ENCODE measurements at regions not wholly inside any gene's neighbourhood (a gene's known extent, or its start where the extent isn't known, plus 50 kb on each side); places are given as distances from the start of the nearest gene placed in this dataset.

DNA sequence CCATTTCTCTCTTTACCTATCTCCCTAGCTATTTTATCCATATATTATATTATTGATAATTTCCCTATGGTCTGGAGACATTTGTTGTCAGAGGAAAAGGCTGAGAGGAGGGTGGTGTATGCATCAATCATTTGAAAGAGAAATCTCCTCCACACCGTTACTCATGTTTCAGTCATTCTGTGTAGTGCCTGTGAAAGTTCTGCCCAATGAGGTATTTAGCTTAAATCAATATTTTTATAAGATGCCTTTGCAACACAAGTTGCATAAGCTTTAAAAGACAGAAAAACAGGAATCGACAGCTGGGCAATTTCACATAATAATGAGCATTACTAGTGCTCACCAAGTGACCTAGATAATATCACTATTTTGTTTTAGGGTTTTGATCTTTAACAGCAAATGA, 363.7 kb upstream of the FSIP2 start:
- H4K20me1 ChIP-seq (replicated peaks; ENCODE audit: control insufficient read depth, extremely low read depth, insufficient read depth, low read length) = no peaks in the 10 kb centered on the region
- H3K4me2 ChIP-seq (ENCODE audit: insufficient read depth, low read length) = no peak overlapping the region
- no peaks in the 10 kb centered on the region for H3K9me1 ChIP-seq (replicated peaks; ENCODE audit: control insufficient read depth, extremely low read depth, insufficient read depth, low read length)
- H3K4me3 ChIP-seq (replicated peaks in 1 of 3; ENCODE audit: insufficient read depth in 1 of 3, low read depth in 1 of 3, low read length in 3 of 3) = no peak overlapping the region
- no peaks in the 10 kb centered on the region for H3K4me1 ChIP-seq (ENCODE audit: control insufficient read depth, extremely low read depth, insufficient read depth, low read length)
- H3K36me3 ChIP-seq (ENCODE audit: control insufficient read depth in 2 of 2, extremely low read depth in 1 of 2, insufficient read depth in 2 of 2, low read length in 2 of 2) = no peaks in the 10 kb centered on the region
- dilution Hi-C loops (cut with MboI; ENCODE audit: extremely low pct_ligation_motif_present, low sequenced_read_pairs) = no loop called here
- FAIRE-seq (no peak), DNase-seq (ENCODE audit: low read depth, low spot score) (no peak)
- ChIA-PET POLR2A (no interaction called here), CTCF (no interaction called here)
- BruUV-seq (replicated peaks) = no TSS peak
- intact Hi-C loops (cut with micrococcal nuclease) = no loop called here
- H3K9ac ChIP-seq (replicated peaks; ENCODE audit: extremely low read depth, insufficient read depth, low read length) = no peak overlapping the region
- no peak overlapping the region for H2AFZ ChIP-seq (ENCODE audit: low read depth, low read length)
- no peaks in the 10 kb centered on the region for H3K9me3 ChIP-seq (replicated peaks; ENCODE audit: control insufficient read depth, insufficient read depth, low read length)
- no peak overlapping the region for H3K27ac ChIP-seq (ENCODE audit: insufficient read depth, low read depth, low read length)
- no peaks in the 10 kb centered on the region for H3K79me2 ChIP-seq (ENCODE audit: control insufficient read depth, insufficient read depth, low read length)
- no peaks in the 10 kb centered on the region for H3K27me3 ChIP-seq (ENCODE audit: control insufficient read depth in 2 of 2, insufficient read depth in 2 of 2, low read length in 2 of 2)
- TF ChIP-seq, protein P1, sequence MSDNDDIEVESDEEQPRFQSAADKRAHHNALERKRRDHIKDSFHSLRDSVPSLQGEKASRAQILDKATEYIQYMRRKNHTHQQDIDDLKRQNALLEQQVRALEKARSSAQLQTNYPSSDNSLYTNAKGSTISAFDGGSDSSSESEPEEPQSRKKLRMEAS (IDR thresholded peaks at IDR 0.05; ENCODE audit: insufficient read depth, insufficient read length) = no peak

DNA sequence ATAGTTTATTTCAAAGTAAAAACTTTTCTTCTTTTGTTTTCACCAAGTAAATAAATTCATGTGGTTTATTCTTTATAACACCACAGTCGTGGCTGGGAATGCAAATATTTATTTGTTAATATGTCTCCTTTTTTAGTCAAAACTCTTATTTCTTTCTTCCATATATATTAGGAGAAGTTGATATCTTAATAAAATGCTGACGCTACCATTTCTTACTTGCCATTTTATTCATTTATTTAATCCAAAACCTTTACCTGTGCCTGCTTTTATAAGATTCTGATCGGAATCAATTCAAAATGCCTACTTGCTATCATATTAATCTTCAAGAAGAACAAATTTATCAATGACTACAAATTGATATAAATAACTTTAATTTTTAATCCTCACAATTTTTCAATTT, 362.9 kb upstream of the FSIP2 start:
- ChIA-PET POLR2A (no interaction called here), CTCF (no interaction called here)
- Histone ChIP-seq H3K36me3 (ENCODE audit: control insufficient read depth in 2 of 2, extremely low read depth in 1 of 2, insufficient read depth in 2 of 2, low read length in 2 of 2) (no peaks in the 10 kb centered on the region), H3K9me1 (replicated peaks; ENCODE audit: control insufficient read depth, extremely low read depth, insufficient read depth, low read length) (no peaks in the 10 kb centered on the region), H3K9me3 (replicated peaks; ENCODE audit: control insufficient read depth, insufficient read depth, low read length) (no peaks in the 10 kb centered on the region), H3K27ac (ENCODE audit: insufficient read depth, low read depth, low read length) (no peak overlapping the region), H3K79me2 (ENCODE audit: control insufficient read depth, insufficient read depth, low read length) (no peaks in the 10 kb centered on the region), H3K9ac (replicated peaks; ENCODE audit: extremely low read depth, insufficient read depth, low read length) (no peak overlapping the region), H3K27me3 (ENCODE audit: control insufficient read depth in 2 of 2, insufficient read depth in 2 of 2, low read length in 2 of 2) (no peaks in the 10 kb centered on the region), H3K4me3 (replicated peaks in 1 of 3; ENCODE audit: insufficient read depth in 1 of 3, low read depth in 1 of 3, low read length in 3 of 3) (no peak overlapping the region), H3K4me2 (ENCODE audit: insufficient read depth, low read length) (no peak overlapping the region), H2AFZ (ENCODE audit: low read depth, low read length) (no peak overlapping the region), H3K4me1 (ENCODE audit: control insufficient read depth, extremely low read depth, insufficient read depth, low read length) (no peaks in the 10 kb centered on the region), H4K20me1 (replicated peaks; ENCODE audit: control insufficient read depth, extremely low read depth, insufficient read depth, low read length) (no peaks in the 10 kb centered on the region)
- FAIRE-seq (no peak), DNase-seq (ENCODE audit: low read depth, low spot score) (no peak)
- TF ChIP-seq GATA2 (IDR thresholded peaks at IDR 0.05; ENCODE audit: insufficient read depth, insufficient read length, low read depth, low read length) = no peak
- TF ChIP-seq POLR2AphosphoS5 (IDR thresholded peaks at IDR 0.05; ENCODE audit: insufficient read depth, low read depth, low read length) = no peak
- no TSS peak for BruUV-seq (replicated peaks)
- intact Hi-C loops (cut with micrococcal nuclease) = no loop called here
- dilution Hi-C loops (cut with MboI; ENCODE audit: extremely low pct_ligation_motif_present, low sequenced_read_pairs) = no loop called here

Data from endothelial cell of umbilical vein (primary cell).